Glomerular visceral epithelial cell (primary cell): ENCODE measurements at regions not wholly inside any gene's neighbourhood (a gene's known extent, or its start where the extent isn't known, plus 50 kb on each side); places are given as distances from the start of the nearest gene placed in this dataset.

Experiments used
- DNase-seq: peaks from one replicate; pipeline ENCODE4 v3.0.0-alpha.2; 2016; ENCODE audit errors: extremely low spot score

DNA sequence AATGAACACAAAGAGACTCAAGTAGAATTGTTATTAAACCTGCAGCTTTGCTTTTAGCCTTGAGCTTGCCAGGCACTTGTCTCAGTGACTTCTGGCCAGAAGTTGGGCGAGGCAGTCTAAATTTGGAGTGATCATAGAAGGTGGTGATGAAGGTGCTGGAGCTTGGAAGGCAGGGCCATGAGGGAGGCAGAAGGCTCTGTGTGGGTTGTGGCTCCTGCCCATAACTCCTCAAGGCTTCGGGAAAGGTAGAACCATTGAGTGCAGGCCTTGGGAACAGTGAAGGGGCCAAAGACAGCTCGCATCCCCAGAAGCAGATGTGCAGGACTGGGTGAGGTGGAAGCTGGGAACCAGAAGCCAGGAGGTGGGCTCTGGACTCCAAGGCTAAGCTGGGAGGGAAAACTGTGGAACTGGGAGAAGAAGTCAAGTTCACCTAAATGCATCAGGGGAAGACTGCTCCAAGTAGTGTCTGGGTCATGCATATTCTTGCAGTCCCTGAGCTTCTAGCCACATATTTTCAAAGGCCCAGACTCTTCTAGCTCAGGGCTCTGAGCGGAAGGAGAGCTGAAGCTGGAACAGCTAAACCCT is 111.1 kb upstream of the HABP2 start:
- DNase-seq, result no peak

DNA sequence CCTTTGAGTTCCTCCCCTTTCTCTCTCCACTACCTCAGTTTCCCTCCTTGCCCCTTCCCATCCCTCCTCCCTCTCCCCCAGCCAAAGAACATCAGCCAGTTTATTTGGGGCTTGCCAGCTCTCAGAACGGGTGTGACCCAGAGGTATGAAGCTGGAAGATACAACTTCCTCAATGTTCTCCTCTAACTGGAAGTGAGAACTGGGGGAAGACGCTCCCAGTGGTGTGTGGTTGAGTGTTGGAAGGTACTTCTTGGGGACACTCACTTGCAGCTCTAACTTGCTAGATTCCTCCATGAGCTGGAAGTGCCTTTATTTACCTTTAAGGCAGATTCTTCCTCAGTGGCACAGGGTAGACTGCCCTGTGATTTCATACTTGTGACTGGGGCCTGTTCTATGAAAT is 110.5 kb upstream of the HABP2 start:
- DNase-seq, result no peak

DNA sequence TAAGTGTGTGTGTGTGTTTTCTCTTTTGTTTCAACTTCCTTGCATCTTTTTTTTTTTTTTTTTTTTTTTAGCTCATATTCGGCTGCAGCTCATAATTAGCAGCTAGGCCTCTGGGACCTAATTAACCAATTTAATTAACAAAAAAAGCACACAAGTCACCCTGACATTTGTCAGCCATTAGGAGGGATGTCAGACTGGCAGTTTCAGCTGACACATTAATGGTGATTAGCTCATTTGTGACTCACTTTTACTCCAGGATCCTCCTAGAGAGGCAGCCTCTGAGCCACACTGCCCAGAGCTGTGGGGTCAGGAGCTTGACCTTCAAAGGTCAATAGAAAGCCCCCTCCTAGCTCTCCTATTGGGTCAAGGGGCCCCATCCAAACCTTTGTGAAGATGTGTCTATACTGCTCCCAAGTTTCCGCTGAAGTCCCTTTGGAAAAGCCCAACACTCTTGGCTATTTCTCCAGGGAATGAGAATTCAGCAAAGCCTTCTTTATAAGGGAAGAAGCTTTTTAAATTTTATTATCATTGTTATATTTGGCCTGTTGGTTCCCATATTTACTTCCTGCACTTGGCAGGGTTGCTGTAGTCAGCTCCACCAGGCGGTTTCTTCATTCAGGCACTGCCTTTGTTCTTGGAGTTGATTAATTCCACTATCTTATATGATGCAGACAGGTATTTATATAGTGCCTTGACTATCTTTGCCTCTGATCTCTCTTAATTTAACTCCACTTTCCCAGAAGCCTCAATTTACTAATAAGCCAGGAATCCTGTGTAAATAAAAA is 109.5 kb upstream of the HABP2 start:
- DNase-seq, result no peak

DNA sequence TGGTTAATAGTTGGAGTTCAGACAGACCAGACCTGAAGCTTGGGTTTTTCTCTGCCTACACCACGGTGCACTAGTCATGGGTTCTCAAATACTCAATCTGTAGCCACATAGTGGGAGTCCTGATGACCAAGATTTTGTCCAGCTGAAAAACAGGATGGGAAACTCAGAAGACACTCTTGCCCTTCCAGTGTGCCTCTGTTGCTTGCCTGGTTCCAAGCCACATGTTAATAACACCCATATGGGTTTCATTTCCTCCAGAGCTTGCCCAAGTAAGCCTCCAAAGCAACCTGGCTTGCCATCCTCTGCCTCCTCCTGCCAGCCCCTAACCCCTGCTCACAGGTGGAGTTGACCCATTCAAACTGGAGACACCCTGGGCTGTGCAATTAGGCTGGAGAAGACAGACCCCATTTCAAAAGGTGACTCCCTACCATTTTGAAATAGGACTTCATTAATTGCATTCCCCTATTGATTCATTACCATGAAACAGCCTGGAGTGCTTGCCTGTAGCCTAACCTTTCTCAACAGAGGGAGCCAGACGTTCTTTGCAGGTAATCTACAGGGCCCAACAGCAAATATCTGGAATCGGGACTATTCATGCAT is 108.0 kb upstream of the HABP2 start:
- DNase-seq, result no peak

DNA sequence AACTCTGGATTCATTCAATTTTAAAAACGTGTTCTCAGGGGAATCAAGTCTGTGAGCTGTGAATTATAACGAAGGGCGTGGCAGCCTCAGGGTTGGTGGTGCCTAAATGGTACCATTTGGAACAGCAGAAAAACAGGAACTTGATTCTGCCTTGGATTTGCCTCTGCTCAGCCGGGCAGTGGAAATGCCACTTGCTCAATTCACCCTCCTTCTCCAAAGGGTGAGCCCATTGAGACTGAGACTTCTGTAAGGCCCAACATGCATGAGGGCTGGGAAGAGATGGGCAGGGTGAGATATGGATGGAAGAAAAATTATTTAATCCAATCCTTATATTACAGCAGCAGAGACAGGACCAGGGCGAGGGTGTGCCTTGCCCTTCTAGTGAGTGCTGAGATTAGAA is 107.1 kb upstream of the HABP2 start:
- no peak for DNase-seq

DNA sequence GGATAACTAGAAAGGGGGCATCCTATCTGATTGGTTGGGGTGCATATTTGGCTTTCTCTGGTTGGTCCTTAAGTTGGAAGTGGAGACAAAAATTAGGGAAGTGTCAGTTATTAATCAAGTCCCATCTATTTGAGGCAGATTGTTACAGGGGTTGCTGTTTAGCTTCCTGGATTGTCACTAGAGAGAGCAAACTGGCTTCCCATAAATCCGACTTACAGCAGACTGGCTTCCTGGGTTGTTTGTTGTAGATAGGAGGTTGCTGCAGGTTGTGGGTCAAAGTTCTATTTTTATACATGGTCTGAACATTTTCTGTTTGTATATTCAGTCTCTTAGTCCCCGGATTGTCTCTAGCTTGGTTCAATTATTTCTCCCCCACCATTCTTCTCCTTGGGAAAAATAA is 106.1 kb upstream of the HABP2 start:
- no peak for DNase-seq

DNA sequence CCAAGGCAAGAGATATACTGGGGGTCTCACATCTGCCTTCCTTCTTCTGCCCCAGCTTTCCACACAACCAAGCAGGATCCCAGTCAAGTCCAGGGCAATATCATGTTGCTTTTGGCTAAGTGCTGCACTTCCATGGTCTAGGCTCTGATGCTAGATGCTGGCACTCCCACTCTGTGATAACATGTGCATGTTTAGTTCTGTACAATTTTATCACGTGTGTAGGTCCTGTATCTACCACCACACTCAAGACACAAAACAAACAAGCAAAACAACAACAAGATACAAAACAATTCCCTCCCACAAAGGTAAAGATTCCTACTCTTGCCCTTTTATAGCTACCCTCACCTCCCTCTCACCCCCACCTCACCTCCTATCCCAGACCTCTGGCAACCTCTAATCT is 105.6 kb upstream of the HABP2 start:
- no peak for DNase-seq

DNA sequence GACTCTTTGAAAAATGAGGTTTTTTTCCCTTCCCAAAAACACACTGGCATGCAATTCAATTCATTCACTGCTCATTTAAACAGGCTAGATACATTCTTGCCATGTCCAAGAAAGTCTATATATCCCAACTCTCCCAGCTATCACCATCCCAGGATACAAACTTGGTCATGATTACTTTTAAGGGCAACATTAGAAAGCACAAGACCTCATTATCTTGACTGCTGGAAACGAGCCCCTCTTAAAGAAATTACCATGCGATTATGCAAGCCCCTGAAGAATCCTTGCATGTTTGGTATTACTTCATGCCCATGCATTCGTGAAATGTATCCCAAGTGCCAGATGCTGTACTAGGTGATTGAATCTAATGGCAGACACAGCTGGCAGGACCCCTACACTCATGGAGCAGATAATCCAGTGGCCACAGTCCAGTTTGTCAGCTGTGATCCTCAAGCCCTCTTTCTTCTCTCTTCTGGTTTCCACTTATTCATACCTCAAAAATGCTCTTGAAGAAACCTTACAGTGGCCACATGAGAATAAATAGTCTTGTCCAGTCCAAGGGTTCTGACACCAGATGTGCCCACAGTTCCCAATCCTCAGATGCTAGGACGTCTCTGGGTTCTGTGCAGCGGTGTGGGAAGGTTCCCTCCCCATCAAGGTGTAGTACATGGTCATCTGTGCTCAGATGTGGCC is 103.7 kb upstream of the HABP2 start:
- DNase-seq, result no peak

DNA sequence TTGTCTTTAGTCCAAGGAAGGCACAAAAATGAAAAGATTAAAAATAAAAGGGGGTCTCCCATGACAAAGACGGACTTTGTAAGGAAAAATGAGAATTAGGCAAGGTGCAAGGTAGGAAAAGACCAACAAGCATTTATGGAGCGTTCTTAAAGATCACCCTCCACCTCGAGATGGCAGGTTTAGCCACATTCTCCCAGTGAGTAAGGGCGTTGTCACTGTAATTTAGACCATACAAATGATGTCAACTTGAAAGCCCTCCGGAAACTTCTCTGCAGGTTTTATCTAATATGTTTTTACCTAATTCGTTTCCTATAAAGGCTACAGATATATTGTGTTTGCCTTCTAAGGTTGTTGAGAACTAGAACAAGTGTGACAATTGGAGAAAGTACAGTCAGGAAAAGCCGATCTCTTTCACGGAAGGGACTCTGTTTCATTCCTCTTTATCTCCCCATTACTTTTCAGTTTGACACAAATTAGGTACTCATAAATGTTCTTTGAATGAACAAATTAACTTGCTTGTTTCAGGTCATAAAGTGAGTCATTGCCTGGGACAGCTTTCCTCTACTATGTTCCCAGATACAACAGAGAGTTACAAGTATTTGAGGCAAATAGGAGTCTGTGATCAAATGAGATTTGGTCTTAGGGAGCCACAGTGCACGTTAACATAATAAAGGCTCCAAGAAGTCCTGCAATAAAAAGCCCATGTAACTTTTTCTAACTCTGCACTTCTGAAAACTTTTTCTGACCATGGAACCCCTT is 102.6 kb upstream of the HABP2 start:
- no peak for DNase-seq

DNA sequence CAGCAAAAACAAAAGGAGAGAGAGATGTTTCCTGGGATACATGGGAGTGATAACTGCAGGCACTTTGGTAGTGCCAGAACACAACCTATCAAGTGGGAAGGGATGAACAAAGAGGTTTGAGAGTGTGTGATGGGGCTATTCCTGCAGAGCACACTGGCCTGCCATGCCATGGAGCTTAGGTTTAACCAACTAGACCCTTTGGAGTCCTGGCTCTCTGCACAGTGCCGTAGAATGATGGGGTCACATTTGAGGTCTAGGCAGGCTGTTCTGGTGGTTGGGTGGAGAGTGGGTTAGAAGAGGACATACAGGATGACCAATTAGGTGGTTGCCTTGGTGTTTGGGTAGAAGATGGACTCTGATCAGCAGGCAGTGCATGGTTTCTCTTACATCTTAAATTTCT is 101.9 kb upstream of the HABP2 start:
- DNase-seq, result no peak

DNA sequence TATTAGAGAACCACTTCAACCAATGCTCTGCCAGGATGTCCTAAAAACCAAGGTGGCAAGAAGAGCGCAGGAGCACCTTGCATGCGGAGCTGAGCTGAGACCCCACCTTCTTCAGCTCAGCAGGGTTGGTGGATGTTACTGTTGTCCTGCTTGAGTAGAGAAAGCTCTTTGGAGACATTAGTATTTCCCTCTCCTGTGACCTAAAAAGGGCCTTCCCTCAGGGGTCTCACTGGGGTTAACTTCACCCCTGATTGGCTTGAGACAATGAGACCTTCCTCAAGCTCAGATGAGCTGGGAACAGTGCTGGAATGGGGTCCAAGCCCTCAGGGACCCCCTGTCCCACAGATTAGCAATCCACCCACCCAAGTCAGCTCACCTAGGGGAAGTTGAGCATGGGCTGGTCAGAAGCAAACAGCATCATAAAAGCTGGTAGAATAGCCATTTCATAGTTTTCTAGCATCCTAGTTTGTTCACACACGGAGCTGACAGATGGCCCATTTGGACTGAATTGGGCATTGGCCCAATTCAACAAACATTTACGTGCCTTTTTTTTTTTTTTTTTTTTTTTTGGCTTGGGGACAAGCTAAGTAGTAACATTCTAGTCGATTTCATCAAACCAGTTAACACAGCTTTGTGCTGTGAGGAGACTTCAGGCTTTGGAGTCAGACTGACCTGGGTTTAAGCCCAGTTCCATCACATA is 100.6 kb upstream of the HABP2 start:
- no peak for DNase-seq

DNA sequence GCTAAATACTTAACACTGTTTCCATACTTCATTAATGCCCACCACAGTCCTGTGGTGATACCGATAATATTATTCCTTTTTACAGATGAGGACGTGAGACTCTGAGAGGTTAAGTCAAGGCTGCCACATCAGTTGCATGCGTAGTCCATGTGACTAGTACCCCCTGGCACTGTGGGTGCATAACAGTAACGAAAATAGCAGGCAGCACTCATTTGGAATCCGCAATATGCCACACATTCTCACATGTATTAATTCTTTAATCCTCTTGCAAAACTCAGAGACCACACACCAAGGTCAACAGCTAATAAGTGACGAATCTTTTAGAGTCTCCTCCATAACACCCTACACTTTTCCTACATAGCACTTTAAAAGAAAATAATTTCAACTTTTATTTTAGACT is 99.5 kb upstream of the HABP2 start:
- no peak for DNase-seq

DNA sequence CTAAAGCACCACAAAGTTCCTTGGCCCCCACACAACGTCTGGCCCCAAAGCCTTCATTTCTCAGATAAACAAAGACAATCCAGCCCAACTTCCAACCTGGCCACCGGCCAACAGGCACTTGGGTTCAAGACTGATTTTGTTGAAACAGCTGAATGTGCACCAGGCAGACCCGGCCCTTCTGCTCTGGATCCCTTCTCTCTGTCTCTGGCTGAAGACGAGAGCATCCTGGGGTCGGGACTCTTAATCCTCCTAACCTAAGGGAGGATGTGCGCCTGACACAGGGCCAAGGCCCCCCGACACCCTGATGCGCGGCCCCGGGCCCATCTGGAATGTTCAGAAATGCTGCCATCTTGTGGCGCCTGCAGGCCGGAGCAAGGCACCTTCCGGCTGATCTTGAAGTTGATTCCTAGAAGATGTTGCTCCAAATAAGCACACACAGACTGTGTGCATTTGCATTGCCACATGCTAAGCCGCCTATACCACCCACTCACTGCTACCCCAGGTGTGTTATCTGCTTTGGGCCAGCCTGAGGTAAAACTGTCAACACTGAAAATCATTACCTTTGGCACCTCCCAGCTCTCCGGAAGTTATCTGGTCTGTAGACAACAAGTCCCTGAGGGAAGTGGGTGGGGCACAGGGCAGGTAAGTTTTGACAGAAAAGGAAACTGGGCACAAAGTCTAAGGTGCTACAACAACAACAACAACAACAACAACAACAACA is 98.4 kb upstream of the HABP2 start:
- peak; percentile 16 for DNase-seq

DNA sequence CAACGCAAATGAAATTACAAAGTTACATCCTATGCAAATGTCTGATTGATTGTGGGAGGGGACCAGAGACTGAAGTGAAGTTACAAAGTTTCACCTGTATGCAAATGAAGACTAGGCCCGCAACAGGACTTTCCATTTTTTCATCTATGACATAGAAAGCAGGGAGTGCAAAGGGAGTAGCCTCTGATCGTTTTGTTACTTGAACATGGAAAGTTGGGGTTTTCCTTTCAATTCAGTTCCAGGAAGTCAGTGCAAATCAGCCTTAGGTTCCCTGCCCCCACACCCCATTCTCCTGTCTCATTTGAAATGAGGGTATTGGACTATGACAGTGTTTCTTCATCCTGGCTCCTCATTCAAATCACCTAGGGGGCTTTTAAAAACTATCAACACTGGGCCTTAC is 96.9 kb upstream of the HABP2 start:
- DNase-seq, result no peak

DNA sequence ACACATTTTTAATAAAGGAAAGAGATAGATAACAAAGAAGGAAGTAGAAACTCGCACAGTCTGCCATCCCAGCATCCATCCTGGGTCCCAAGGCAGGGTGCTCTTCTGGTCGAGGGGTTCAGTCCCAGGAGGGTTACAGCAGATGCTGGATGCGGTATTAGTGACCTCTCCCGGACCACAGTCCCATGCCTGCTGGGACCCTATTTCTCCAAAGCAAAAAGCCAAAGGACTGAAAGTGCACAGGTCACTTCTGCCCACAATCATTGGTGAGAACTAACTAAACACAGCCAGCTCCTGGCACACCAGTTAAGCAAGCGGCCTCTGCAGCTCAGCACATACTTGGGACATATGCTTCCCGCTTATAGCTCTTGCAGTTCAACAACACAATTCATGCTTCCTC is 96.1 kb upstream of the HABP2 start:
- no peak for DNase-seq

DNA sequence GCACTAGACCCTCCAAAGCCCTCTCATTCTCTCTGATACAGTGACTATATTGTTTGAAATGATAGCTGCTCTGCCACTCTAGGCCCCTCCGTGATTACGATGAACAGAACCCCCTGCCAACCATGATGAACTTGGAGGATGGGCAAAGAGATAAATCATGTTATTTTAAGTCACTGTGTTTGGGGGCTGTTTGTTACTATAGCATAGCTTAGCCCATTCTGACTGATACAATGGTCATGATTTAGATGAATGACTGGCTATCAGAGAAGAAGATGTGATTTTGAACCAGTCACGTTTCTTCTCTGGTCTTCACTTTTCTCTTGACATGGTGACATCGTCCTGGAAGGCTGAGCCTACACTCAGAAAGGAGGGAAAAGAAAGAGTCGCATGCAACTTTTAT is 95.4 kb upstream of the HABP2 start:
- no peak for DNase-seq

DNA sequence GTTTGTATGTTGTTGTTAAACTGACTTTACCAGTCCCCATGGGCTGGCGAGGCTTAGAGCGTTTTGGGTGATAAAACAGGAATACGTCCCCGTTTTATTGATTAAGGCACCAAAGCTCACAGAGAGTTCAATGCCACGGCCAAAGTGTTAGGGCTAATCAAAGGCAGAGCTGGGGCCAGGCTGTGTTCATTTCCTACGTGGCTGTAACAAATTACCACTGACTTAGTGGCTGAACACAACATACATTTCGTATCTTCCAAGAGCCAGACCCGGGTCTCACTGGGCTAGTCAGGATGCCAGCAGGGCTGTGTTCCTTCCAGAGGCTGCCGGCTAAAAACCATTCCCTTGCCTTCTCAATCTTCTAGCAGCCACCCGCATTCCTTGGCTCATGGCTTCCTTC is 94.4 kb upstream of the HABP2 start:
- no peak for DNase-seq

DNA sequence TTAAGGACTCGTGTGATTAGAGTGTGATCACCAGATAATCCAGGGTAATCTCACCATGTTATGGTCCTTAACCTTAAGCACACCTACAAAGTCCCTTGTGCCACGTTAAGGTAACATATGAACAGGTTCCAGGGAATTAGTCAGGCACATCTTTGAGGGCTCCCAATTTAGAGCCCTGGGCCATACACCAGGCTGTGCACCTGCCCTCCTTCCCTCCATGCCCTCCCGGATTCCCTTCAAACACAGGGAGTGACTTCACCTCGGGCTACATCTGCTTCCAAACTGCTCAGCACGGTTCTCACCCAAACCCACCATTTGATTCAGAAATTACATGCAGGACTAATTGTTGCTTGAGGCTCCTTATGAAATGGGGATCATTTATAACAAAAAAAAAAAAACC is 93.9 kb upstream of the HABP2 start:
- DNase-seq, result no peak

DNA sequence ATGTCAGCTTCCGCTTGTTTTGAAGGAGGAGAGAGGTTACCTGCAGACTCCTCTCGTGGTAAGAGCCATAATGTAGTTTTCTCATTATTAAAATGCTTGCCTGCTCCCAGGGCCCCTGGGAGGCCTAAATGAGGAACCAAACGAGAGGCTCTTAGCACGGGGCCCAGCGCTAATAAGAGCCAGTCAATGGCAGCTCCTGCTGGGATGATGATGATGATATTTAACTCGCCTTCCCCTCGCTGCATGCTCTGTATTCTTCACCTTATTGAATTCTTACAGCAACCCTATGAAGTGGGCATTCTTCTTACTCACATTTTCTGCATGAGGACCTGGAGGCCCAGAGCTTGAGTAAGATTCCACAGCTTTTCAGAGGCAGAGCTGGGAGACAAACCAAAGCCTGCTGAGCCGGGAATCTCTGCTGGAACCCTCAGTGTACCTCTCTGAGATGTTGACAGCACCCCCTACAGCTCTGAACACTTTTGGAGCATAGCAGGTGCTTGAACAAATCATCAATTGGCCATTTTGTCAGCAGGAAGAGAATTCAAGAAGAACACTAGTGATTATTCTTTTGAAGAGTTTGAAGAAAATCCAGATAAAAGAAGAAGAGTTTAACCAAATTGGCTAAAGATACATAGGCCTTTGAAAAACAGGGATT is 93.1 kb upstream of the HABP2 start:
- no peak for DNase-seq

DNA sequence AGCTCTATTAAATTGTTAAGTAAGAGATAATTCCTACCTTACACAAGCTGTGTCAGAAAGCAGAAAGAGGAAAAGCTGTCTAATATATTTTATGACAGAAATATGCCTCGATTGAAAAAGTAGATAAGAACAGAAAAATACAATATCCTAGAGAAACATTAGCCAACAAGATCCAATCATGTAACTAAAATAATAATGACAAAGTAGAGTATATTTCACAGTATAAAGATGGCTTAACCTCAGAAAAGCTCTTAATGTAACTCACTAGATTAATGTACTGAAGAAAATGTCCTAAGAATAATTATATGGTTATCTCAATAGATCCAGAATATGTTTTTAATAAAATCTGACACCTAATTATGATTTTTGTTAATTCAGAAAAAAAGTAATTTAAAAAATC is 89.8 kb upstream of the HABP2 start:
- no peak for DNase-seq
